H1 (cell line): ENCODE measurements at regions not wholly inside any gene's neighbourhood (a gene's known extent, or its start where the extent isn't known, plus 50 kb on each side); places are given as distances from the start of the nearest gene placed in this dataset.

Source experiments
- CHD7 ChIP-seq: fragments of 300-600 bp; sonication (generic); IDR thresholded peaks from 2 replicates; pipeline ENCODE4 v1.7.1; 2012; ENCODE audit warnings: low read length, moderate library complexity, mild to moderate bottlenecking, inconsistent platforms; ENCODE audit not compliant: insufficient replicate concordance
- CTCF ChIP-seq, 3 experiments: IDR thresholded peaks; 1 replicate in 2 of 3; 2 replicates in 1 of 3; pipeline versions ENCODE4 v1.5.1 to v1.6.1; 2011; ENCODE audit warnings: low read length in 3 of 3, mild to moderate bottlenecking in 3 of 3, inconsistent platforms in 2 of 3, low read depth in 1 of 3, moderate library complexity in 1 of 3; ENCODE audit not compliant: insufficient read depth in 1 of 3; ENCODE audit errors: control extremely low read depth in 1 of 3
- EGR1 ChIP-seq: IDR thresholded peaks from 2 replicates; pipeline ENCODE4 v1.6.1; 2011; ENCODE audit warnings: low read depth, low read length, borderline replicate concordance
- EP300 ChIP-seq, 2 experiments: IDR thresholded peaks; 1 replicate in 1 of 2; 2 replicates in 1 of 2; pipeline ENCODE4 v1.6.1; 2011 to 2012; ENCODE audit warnings: low read depth in 2 of 2, low read length in 2 of 2, mild to moderate bottlenecking in 2 of 2, borderline replicate concordance in 1 of 2, inconsistent platforms in 1 of 2, moderate library complexity in 1 of 2
- EZH2 ChIP-seq: fragments of 200-600 bp; sonication (generic); IDR thresholded peaks from 2 replicates; pipeline ENCODE4 v1.7.1; 2012; ENCODE audit warnings: low read depth, mild to moderate bottlenecking, moderate library complexity, low read length, inconsistent platforms; ENCODE audit not compliant: severe bottlenecking
- GABPA ChIP-seq: IDR thresholded peaks from 2 replicates; pipeline ENCODE4 v1.6.1; 2011; ENCODE audit warnings: mild to moderate bottlenecking, low read length, moderate library complexity, borderline replicate concordance; ENCODE audit not compliant: insufficient read depth
- MAFK ChIP-seq: IDR thresholded peaks from 2 replicates; pipeline ENCODE4 v1.6.1; 2012; ENCODE audit warnings: low read depth, mild to moderate bottlenecking, improper control_type of control experiment, low read length
- NANOG ChIP-seq: IDR thresholded peaks from 2 replicates; pipeline ENCODE4 v1.6.1; 2011; ENCODE audit warnings: low read length, low read depth, mild to moderate bottlenecking, inconsistent platforms; ENCODE audit not compliant: insufficient read depth, poor library complexity, severe bottlenecking
- POU5F1 ChIP-seq: IDR thresholded peaks from 2 replicates; pipeline ENCODE4 v1.6.1; 2011; ENCODE audit warnings: low read depth, mild to moderate bottlenecking, low read length, moderate library complexity

- no peak for TF ChIP-seq CHD7
- TF ChIP-seq CTCF (IDR thresholded peaks at IDR 0.05; ENCODE audit: control extremely low read depth in 1 of 3, insufficient read depth in 1 of 3, low read depth in 1 of 3, low read length in 3 of 3): no peak
- no peak for TF ChIP-seq EP300 (IDR thresholded peaks at IDR 0.05; ENCODE audit: borderline replicate concordance in 1 of 2, low read depth in 2 of 2, low read length in 2 of 2)
- no peak for TF ChIP-seq MAFK
- TF ChIP-seq EZH2: no peak
- TF ChIP-seq EGR1: no peak
- no peak for TF ChIP-seq NANOG
- TF ChIP-seq POU5F1: no peak
- no peak for TF ChIP-seq GABPA
Measured at GRCh38 chr3:181985386-181985785, 273.7 kb downstream of the SOX2 start (continued).
